Activated CD4-positive, CD25-positive, alpha-beta regulatory T cell (primary cell): ENCODE measurements at regions not wholly inside any gene's neighbourhood (a gene's known extent, or its start where the extent isn't known, plus 50 kb on each side); places are given as distances from the start of the nearest gene placed in this dataset.
"Not testable (repeated sequence)": the region's sequence is repeated elsewhere in the genome, so short reads cannot be mapped to it uniquely, and the experiment has no call there.

ENCODE experiments used
- DNase-seq, 4 experiments: peaks; one replicate each; lab custom pipeline; 2025; lab: John Stamatoyannopoulos, UW

GRCh38 chr10:43853369-43853768, 204.7 kb upstream of the ZNF32 start:
- no peak for DNase-seq

DNA sequence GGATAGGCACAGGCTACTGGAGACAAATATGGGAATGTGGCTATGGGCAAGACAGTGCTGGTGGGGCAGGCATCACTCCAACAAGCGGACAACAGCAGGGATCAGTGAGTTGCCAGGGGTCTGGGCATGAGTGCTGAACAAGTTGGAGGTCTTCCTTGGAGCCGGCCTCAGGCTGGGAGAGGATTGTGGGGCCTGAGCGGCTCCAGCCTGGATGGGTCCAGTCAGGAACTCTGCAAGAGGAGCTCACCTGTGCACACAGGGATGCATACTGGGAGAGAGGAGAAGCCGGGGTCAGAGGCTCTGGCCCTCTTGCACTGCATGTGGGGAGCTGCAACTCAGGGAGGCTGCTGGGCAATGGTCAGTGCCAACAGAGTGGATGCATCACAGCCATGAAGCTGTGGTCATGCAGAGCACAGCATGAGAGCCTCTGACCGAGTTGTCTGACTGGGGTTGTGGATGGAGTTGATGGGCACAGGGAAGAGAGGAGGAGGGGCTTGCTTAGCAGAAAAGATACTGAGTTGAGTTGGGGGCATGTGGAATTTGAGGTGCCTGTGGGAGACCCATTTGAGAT, 204.0 kb upstream of the ZNF32 start:
- no peak for DNase-seq

- DNase-seq: no peak
Observed at GRCh38 chr10:43852149-43852548, 203.5 kb upstream of the ZNF32 start.

DNA sequence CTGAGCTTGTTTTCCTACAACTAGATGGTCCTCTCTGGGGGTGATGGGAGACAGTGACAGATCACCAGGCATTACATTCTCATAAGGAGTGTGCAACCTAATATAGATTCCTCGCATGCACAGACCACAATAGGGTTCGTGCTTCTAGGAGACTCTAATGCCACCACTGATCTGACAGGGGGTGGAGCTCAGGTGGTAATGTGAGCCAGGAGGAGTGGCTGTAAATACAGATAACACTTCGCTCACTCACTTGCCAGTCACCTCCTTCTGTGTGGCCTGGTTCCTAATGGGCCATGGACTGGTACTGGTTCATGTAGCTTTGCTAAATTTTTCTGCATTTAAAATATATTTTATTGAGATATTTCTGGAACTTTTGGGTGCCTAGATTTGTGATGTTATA, 202.3 kb upstream of the ZNF32 start:
- no peak for DNase-seq

DNA sequence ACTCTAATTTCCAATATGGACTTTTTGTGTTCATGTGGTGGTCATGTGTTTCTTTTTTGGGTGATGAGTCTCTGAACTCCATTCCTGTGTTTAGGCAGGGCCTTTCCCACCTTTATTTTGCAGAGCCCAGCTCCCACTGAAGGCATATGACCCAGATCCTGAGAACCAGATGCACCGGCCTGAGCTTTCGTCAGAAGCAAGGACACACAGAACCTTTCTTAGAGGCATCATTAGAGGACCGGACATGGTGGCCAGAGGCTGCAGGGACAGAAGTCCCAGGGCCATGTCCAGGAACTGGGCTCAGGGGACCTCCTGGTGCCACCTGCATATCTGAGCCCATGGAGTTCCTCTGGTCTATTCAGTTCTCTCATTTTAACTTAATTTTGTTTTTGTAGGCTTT, 200.9 kb upstream of the ZNF32 start:
- DNase-seq: no peak

DNA sequence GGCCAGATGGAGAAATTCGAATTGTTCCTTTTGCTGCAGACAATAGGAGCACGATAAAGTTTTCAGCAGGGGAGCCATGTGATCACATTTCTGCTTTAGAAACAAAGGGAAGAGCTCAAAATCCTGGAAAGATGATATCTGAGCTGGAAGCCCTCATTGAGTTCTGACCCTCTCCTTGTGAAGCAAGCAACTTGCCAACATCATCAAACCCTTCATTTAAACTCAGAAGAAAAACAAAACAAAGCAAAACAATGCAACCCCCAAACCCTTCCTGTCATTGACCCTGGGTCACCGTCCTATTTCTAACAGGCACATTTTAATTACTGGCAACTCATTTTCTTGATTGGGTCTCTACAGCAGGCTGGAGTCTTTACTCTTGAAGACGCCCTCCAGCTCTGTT, 198.3 kb upstream of the ZNF32 start:
- DNase-seq: no peak

GRCh38 chr10:43846187-43846680, 197.6 kb upstream of the ZNF32 start:
- peak in 1 of 4 experiments; percentile 6 for DNase-seq

- no peak for DNase-seq
Observed at GRCh38 chr10:43845121-43845520, 196.4 kb upstream of the ZNF32 start.

DNA sequence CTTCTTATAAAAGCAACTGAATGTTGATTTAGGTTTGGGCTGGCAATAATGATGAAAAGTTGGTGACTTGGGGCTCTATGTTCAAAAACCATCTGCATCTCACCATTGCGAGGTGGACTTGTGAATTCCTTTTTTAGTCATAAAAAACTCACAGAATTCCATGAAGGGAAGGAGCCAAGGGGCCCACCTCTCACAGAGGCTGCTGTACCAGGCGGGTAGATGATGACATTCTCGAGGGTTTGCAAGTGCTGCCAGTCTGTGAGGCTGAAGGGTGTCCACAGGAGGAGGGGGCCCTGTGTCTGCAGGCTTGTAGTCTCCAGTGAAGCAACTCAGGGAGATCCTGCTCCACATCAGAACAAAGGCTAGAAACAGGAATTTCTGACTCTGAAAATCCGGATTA, 195.5 kb upstream of the ZNF32 start:
- DNase-seq: no peak

DNA sequence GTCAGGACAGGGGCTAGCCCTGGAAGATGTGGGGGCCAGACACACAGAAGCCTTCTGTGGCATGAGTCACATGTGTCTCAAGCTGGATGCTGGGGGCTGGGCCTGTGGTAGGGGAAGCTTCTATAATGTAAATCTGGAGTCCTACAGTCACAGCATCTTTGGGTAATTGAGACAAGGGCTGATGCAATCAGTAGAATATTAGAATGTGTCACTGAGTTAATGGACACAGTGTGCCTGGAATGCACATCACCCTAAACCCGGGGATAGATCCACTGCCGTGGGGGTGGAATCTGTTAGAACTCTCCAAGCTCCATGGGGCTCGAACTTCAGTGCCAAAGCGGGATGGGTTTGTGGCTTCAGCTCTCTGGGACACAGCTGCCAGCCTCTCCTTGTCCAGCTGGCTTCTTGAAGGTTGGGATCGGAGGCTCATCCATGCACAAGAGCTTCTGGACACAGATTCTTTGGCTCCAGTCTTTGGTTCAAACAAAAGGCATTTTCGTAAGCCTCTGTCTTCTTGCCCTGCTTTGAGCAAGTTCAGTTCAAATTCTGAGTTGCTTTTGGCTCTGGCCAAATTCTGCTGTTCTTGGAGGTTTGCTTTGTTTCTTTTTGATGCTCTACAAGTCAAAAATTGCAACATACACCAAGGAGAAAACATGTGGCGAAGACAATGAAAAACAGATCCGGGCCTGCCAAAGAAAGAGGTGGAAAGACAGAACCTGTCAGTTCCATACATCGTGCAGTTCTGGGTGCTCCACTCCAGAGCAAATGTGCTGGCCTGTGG, 194.8 kb upstream of the ZNF32 start:
- DNase-seq: no peak

DNA sequence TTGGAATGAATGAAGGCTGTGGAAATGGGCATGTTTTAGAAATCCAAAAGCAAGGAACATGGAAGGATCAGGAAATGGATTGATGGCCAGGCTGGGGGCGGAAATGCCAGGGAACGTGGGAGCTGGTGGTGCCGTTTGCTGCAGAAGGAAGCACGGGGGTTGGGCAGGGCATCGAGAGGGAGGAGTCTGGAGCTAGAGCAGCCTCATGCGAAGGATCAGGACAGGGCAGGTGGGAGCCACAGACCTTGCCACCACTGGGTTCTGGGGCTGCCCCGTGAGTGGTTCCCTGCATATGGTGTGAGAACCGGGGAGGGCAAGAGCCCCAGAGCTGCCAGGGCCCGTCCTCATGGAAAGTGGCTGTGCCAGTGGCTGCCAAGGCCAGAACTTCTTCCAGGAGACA, 193.8 kb upstream of the ZNF32 start:
- DNase-seq: no peak

DNA sequence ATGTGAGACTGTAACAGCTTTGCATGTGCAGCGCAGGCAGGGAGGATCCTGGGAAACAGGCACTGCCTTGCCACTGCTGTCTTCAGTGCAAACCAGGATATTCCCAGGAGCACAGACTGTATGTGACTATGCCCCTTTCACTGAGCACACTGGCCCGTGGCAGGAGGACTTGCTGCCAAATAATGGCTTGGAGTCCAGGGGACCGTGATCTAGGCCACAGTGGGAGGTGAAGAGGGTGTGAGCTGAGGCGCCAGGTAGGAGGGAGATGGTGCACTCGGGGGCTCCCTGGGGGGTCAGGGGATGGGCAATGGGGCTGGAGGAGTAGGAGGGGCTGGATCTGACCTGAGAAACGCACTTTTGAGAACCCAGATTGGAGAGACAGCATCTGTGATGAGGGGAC, 193.4 kb upstream of the ZNF32 start:
- DNase-seq: no peak

- no peak for DNase-seq
Observed at GRCh38 chr10:43839973-43840372, 191.3 kb upstream of the ZNF32 start.

- not testable (repeated sequence) for DNase-seq
Observed at GRCh38 chr10:43834751-43835150, 186.1 kb upstream of the ZNF32 start.

- no peak for DNase-seq
Observed at GRCh38 chr10:43827853-43828252, 179.2 kb upstream of the ZNF32 start.

GRCh38 chr10:43825984-43826383, 177.3 kb upstream of the ZNF32 start:
- no peak for DNase-seq

DNA sequence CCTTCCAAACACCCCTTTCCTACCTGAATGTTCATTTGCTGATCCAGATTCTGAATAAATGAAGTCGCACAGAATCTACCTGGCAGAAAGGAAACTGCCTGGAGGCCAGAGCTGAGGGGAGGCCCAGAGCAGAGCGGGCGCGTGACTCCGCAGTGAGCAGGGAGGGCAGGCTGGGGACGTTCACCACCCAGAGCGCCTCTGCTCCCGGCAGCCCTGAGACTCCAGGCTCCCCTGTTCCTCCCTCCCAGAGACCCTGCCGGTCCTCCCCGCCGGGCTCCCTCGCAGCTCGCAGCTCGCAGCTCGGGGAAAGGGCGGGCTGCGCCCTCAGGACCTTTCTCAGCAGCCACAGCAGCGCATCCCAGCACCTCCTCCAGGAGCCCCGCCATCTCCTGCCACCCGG, 176.7 kb upstream of the ZNF32 start:
- DNase-seq: no peak

GRCh38 chr10:43824934-43825333, 176.3 kb upstream of the ZNF32 start:
- no peak for DNase-seq

DNA sequence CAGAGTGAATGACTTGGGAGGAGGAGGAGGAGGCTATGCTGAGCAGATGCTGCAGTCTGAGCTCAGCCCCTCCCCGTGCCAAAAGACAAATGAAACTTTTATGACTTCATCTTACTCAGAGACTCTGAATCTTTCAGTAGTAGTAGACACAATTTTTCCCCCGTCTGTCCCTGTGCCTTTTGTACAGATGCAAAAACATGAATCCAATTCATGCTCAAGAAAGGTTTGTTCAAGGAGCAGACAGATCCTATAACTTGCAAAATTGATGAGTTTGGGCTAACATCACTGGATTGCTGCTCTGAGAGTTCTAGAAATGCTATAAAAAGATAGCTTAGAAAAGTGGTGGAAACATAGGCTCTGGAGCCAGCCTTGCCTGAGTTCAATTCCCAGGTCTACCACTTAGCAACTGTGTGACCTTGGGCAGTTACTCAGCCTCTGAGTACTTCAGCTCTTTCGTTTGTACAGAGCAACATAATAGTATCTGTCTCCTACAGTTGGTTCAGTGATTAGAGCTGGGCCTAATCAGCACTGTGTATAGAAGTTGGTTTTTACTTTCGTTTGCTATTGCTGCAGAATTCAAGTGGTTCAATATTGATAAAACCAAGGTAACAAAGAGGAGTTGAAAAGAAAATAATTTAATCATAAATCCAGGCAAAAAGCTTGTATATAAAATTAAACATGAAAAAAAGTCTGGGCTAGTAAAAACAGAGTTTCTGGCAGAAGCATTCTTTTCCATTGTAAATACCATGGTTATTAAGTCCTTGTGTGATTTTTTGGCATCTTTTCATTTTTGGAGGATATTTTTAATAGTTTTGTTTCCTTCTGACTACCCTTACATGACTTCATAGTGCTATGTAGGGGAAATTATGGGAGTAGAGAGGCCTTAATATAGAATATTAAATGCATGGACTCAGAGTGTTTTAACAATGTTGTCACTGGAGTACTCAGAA, 174.2 kb upstream of the ZNF32 start:
- DNase-seq: no peak

DNA sequence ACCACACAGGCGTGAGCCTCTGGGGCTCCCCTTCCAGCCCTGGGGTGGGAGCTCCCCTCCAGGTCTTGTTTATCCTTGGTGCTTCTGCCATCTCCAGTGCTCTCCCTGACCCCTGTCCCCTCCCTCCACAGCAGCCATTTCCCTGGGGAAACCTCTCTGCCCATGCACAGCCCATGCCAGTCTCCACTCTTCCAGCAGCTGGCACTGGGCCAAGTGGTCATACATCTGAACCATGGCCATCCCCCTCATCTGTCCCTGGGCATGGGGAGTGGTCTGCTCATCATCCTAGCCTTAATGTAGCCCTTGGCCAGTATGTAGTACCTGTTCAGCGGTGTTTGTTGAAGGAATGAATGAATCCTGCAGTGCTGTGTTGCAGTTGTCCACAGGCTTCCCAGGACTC, 172.4 kb upstream of the ZNF32 start:
- DNase-seq: no peak

DNA sequence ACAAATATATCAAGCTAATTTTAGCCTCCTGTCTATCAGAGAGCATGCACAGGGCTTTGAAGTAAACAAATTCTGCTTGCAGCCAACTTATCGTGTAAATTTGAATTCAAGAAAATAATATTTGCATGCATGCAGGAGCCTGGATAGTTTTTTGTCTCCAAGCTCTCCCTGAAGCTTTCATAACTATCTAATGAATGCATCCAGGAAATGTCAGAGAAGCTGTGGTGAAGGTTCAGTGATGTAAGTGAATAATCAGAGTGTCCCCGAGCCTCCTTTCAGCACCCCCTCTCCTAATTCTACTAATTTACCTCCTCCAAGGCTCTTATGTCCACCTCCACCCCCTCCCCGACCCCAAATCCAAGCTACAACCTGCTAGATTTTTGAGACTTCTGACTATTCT, 172.0 kb upstream of the ZNF32 start:
- no peak for DNase-seq

- DNase-seq: no peak
Observed at GRCh38 chr10:43819464-43820230, 171.0 kb upstream of the ZNF32 start.
